PC-3 (cell line): ENCODE measurements at regions not wholly inside any gene's neighbourhood (a gene's known extent, or its start where the extent isn't known, plus 50 kb on each side); places are given as distances from the start of the nearest gene placed in this dataset.

Experiments used
- EZH2phosphoT487 ChIP-seq: fragments of 300-600 bp; sonication (generic); IDR thresholded peaks from 2 replicates; pipeline ENCODE4 v1.6.1; 2018; ENCODE audit warnings: mild to moderate bottlenecking, antibody characterized with exemption, low read length, borderline replicate concordance
- TF ChIP-seq, protein P1 (sequence below): fragments of 300-600 bp; sonication (generic); conservative IDR thresholded peaks from 2 replicates; pipeline ENCODE4 v1.5.1; 2017; ENCODE audit warnings: antibody characterized with exemption, low read depth, mild to moderate bottlenecking, low read length

DNA sequence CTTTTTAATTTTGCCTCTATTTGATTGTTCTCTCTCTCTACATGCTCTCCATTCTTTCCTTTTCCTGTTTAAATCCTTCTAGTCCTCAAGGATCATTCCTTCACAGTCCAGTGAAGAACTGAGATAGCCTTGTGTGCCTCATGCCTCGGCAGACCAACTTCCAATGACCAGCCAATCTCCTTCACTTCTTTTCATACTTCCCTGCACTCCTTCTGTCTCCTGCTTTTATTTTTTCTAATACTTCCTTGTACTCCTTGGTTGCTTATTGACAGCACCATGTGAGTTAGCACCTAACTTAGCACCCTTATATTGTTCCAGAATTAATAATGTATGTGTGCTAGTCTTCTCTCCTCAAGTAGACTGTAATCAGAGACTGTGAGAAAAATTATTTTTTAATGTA lies 246.8 kb downstream of the ADGRG6 start:
- TF ChIP-seq EZH2phosphoT487 = no peak
- TF ChIP-seq, protein P1, sequence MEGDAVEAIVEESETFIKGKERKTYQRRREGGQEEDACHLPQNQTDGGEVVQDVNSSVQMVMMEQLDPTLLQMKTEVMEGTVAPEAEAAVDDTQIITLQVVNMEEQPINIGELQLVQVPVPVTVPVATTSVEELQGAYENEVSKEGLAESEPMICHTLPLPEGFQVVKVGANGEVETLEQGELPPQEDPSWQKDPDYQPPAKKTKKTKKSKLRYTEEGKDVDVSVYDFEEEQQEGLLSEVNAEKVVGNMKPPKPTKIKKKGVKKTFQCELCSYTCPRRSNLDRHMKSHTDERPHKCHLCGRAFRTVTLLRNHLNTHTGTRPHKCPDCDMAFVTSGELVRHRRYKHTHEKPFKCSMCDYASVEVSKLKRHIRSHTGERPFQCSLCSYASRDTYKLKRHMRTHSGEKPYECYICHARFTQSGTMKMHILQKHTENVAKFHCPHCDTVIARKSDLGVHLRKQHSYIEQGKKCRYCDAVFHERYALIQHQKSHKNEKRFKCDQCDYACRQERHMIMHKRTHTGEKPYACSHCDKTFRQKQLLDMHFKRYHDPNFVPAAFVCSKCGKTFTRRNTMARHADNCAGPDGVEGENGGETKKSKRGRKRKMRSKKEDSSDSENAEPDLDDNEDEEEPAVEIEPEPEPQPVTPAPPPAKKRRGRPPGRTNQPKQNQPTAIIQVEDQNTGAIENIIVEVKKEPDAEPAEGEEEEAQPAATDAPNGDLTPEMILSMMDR = no peak
